ENCODE measurements at regions not wholly inside any gene's neighbourhood (a gene's known extent, or its start where the extent isn't known, plus 50 kb on each side); places are given as distances from the start of the nearest gene placed in this dataset.

DNA sequence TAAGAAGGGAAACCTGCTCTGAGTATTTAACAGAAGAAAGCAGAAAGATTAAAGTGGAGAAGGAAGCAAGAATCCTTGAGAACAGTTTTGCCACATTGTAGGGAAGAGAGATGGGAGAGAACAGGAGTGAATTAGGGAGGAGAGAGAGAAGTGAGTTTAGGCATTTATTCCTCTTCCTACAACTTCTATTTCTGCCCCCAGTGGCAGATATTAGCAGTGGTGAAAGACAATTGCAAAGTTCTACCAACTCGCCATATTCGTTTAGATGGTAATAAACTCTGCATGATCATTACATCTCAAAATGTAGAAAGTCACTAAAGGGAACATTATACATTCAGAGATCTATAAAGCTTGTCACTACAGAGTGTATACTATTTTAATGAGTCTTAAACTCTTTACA, 440.1 kb upstream of the TRPC7 start:
- Histone ChIP-seq H3K4me3 (ENCODE audit: low read length) (no peak overlapping the region), H3K9ac (ENCODE audit: low read length) (no peak overlapping the region)
- TF ChIP-seq EZH2 (optimal IDR thresholded peaks at IDR 0.05; ENCODE audit: low read depth, low read length) (no peak), CTCF (IDR thresholded peaks at IDR 0.05; ENCODE audit: low read length) (no peak), EZH2phosphoT487 (IDR thresholded peaks at IDR 0.05; ENCODE audit: low read length) (no peak)

DNA sequence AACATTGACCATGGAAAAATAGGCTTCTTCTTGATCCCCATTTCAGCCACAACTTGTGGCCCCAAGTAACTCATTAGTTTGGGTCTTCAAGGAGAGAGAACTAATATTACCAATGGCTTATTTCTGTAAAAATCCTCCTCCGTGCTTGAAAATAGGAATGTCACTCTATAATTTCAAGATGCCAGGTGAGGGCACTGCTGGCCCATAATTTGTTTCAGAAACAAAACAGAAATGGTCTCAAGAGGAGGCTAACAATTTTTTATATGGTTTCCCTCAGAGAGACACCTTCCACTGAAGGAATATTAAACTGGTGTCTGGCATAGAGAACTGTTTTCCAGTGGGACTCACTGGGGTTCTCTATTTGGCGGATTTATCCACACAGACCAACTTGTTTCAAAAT, 437.0 kb upstream of the TRPC7 start:
- H3K9me3 ChIP-seq (replicated peaks; ENCODE audit: insufficient read depth, low read length): no peaks in the 10 kb centered on the region
- H3K9ac ChIP-seq (ENCODE audit: low read length): no peak overlapping the region
- H3K4me3 ChIP-seq (ENCODE audit: low read length): no peak overlapping the region
- no peak for DNase-seq
- H3F3A ChIP-seq (ENCODE audit: insufficient read depth, low read length): no peaks in the 10 kb centered on the region
- H2AFZ ChIP-seq (ENCODE audit: low read length): no peak overlapping the region
- no peaks in the 10 kb centered on the region for H3K4me1 ChIP-seq (ENCODE audit: low read length)
- no peaks in the 10 kb centered on the region for H3K9me2 ChIP-seq (replicated peaks; ENCODE audit: insufficient read depth, low read length)
- H3K27ac ChIP-seq (ENCODE audit: low read length): no peak overlapping the region
- H3K36me3 ChIP-seq (replicated peaks; ENCODE audit: insufficient read depth, low read length): no peaks in the 10 kb centered on the region
- H4K20me1 ChIP-seq (ENCODE audit: insufficient read depth, low read length): no peaks in the 10 kb centered on the region
- H3K79me2 ChIP-seq (ENCODE audit: low read length): no peaks in the 10 kb centered on the region
- no peak overlapping the region for H3K4me2 ChIP-seq (ENCODE audit: low read depth, low read length)
- H3K27me3 ChIP-seq (replicated peaks; ENCODE audit: insufficient read depth, low read length): no peaks in the 10 kb centered on the region
- TF ChIP-seq CTCF (IDR thresholded peaks at IDR 0.05; ENCODE audit: low read length) (peak; percentile 14; the same call in 1 of the 2 replicates), EZH2phosphoT487 (IDR thresholded peaks at IDR 0.05; ENCODE audit: low read length) (no peak)

More for the DNA sequence above, 440.1 kb upstream of the TRPC7 start:
- H2AFZ ChIP-seq (ENCODE audit: low read length): no peak overlapping the region
- no peaks in the 10 kb centered on the region for H3K9me3 ChIP-seq (replicated peaks; ENCODE audit: insufficient read depth, low read length)
- H3K9me2 ChIP-seq (replicated peaks; ENCODE audit: insufficient read depth, low read length): no peaks in the 10 kb centered on the region
- no peak overlapping the region for H3K27ac ChIP-seq (ENCODE audit: low read length)
- H3K4me1 ChIP-seq (ENCODE audit: low read length): no peaks in the 10 kb centered on the region
- no peaks in the 10 kb centered on the region for H3K27me3 ChIP-seq (replicated peaks; ENCODE audit: insufficient read depth, low read length)
- DNase-seq: no peak
- no peaks in the 10 kb centered on the region for H4K20me1 ChIP-seq (ENCODE audit: insufficient read depth, low read length)
- no peaks in the 10 kb centered on the region for H3F3A ChIP-seq (ENCODE audit: insufficient read depth, low read length)
- H3K36me3 ChIP-seq (replicated peaks; ENCODE audit: insufficient read depth, low read length): no peaks in the 10 kb centered on the region
- H3K4me2 ChIP-seq (ENCODE audit: low read depth, low read length): no peak overlapping the region
- H3K79me2 ChIP-seq (ENCODE audit: low read length): no peaks in the 10 kb centered on the region

- no peaks in the 10 kb centered on the region for H3K79me2 ChIP-seq (ENCODE audit: low read length)
- H3K4me3 ChIP-seq (ENCODE audit: low read length): no peak overlapping the region
- H3K9ac ChIP-seq (ENCODE audit: low read length): no peak overlapping the region
- H3K36me3 ChIP-seq (replicated peaks; ENCODE audit: insufficient read depth, low read length): no peaks in the 10 kb centered on the region
- H4K20me1 ChIP-seq (ENCODE audit: insufficient read depth, low read length): no peaks in the 10 kb centered on the region
- no peak for TF ChIP-seq EZH2 (optimal IDR thresholded peaks at IDR 0.05; ENCODE audit: low read depth, low read length)
- no peak for TF ChIP-seq EZH2phosphoT487 (IDR thresholded peaks at IDR 0.05; ENCODE audit: low read length)
- TF ChIP-seq CTCF (IDR thresholded peaks at IDR 0.05; ENCODE audit: low read length): no peak
- H2AFZ ChIP-seq (ENCODE audit: low read length): no peak overlapping the region
- no peak overlapping the region for H3K27ac ChIP-seq (ENCODE audit: low read length)
- H3K4me1 ChIP-seq (ENCODE audit: low read length): no peaks in the 10 kb centered on the region
- H3F3A ChIP-seq (ENCODE audit: insufficient read depth, low read length): no peaks in the 10 kb centered on the region
- H3K9me3 ChIP-seq (replicated peaks; ENCODE audit: insufficient read depth, low read length): no peaks in the 10 kb centered on the region
- DNase-seq: no peak
- no peaks in the 10 kb centered on the region for H3K27me3 ChIP-seq (replicated peaks; ENCODE audit: insufficient read depth, low read length)
- H3K4me2 ChIP-seq (ENCODE audit: low read depth, low read length): no peak overlapping the region
- H3K9me2 ChIP-seq (replicated peaks; ENCODE audit: insufficient read depth, low read length): no peaks in the 10 kb centered on the region
Observed at GRCh38 chr5:136799806-136800372, 434.5 kb upstream of the TRPC7 start.
